HG03442 (cell line): ENCODE measurements at regions not wholly inside any gene's neighbourhood (a gene's known extent, or its start where the extent isn't known, plus 50 kb on each side); places are given as distances from the start of the nearest gene placed in this dataset.

Experiments used
- ATAC-seq: cut with Tn5 transposase; IDR thresholded peaks from one replicate; pipeline ENCODE4 v1.9.1; 2021; ENCODE audit warnings: mild to moderate bottlenecking, moderate library complexity; ENCODE audit not compliant: unreplicated experiment

DNA sequence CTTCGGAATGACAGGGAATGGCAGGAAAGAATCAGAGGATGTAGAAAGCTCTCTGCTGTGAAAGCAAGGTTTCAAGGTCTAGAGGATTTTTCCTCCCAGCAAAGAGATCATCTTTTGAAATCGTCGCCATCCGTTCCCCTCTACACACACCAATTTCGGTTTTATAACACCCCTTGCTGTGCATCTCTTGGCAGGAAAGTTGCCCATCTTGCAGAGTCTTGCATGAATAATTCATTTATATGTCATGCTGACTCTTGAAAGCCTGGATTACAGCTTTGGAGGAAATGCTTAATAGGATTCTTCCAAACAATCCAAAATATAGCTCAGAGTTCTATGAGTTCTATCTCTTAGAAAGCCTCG, 262.7 kb downstream of the CHL1 start:
- ATAC-seq = no peak

DNA sequence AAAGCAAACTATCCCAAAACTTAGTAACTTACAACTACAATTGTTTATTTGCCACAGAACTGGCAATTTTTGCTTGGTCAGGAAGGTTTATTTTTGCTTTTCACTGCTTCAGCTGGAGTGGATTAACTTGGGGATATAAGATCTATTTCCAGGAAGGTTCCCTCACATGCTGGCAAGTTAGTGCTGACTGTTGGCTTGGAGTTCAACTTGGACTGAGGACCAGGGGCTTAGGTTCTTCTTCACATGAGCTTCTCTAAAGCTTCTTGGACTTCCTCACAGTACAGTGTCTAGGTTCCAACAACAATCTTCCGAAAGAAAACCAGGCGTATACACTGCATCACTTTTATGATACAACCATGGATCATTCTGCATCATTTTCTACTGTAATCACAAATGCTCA, 264.4 kb downstream of the CHL1 start:
- no peak for ATAC-seq

DNA sequence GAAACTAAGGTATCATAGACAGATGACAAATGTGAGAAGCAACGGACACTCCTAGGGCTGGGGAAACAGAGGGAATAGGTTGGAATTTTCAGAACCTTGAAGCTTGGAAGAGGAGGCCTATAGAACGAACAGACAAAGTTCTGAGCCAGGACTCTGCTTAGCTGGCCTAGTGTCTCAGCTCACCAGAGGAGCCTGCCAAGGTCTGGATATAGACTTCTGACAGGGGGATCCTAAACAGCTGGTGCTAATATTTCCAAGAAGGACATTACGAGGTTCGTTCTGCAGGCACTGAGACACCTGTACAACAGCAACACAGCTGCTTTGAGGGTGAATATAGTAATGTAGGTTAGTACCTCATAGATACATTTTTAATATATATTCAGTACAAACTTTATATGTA, 266.3 kb downstream of the CHL1 start:
- ATAC-seq = no peak

- ATAC-seq = peak; percentile 98
These were observed 267.0 kb downstream of the CHL1 start for GRCh38 chr3:463252-464192.

DNA sequence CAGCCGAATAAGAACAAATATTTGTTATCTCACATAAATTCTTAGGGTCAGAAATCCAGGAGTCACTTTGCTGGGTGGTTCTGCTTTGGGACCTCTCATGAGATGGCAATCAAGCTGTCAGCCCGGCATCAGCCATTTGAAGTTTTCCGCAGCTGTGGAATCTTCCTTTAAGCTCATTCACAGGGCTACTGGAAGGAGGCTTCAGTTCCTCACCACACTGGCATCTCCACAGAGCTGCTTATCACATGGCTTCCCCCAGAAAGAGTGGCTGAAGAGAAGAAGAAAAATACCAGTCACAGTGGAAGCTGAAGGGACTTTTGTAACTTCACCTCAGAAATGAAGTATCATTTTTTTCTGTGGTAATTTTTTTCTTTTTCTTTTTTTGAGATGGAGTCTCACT, 267.7 kb downstream of the CHL1 start:
- ATAC-seq = no peak

GRCh38 chr3:468172-468571, 271.6 kb downstream of the CHL1 start:
- no peak for ATAC-seq

DNA sequence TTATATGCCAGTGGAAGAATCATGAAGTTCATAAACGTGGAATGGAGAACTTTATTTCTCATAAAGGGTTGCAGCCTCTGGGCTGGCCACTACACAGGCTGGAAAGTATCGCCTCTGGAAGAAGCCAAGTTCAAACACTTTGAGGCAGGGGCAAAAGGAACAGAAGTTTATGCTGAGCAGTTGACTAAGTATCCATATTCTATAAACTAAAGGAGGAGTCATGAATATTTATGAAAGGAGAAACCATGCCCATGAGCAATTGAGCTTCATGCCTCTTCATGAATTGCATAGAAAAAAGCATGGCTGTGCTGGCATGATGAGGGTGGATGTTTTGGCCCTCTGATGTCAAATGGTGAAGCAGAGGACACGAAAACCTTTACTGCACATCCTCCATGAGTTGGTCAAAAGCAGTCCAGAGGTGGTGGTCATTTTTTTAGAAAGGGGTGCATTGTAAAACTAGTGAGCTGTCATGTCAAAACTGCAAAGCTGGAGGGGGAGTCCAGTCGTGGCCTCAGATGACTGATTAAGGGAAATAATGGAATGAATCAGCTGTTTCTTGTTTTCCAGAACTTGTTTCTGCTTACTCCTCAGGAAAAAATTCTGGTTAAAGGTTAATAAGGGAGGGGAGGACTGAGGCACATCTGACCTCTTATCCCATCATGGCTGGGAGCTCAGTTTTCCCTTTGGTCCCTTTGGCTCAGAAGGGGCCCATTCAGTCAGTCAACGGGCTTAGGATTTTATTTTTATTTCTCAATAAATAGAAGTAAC, 276.7 kb downstream of the CHL1 start:
- no peak for ATAC-seq

GRCh38 chr3:474828-475227, 278.3 kb downstream of the CHL1 start:
- ATAC-seq = no peak

- peak; percentile 67 for ATAC-seq
These were observed 283.5 kb downstream of the CHL1 start for GRCh38 chr3:480070-480469.

DNA sequence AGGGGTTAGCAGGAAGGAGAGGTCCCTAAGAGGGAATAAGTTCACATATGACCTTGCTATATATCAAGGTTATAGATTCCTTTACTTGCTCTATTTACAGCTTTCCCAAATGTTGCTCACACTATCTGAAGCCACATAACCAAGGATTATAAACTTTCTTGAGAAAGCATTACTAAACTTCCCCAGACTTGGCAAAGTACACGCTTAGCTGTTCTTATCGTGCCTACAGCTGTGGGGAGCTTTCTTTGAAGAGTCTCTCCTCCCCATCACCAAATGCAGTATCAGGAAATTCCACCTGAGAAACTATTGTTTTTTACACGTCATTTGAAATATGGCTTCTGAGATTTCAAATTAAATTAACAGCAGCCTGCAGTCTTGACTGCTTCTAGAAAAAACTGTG, 284.5 kb downstream of the CHL1 start:
- ATAC-seq = no peak

GRCh38 chr3:481680-482079, 285.1 kb downstream of the CHL1 start:
- ATAC-seq = peak; percentile 64

- no peak for ATAC-seq
These were observed 285.9 kb downstream of the CHL1 start for GRCh38 chr3:482479-482878.

GRCh38 chr3:484341-484740, 287.8 kb downstream of the CHL1 start:
- no peak for ATAC-seq

DNA sequence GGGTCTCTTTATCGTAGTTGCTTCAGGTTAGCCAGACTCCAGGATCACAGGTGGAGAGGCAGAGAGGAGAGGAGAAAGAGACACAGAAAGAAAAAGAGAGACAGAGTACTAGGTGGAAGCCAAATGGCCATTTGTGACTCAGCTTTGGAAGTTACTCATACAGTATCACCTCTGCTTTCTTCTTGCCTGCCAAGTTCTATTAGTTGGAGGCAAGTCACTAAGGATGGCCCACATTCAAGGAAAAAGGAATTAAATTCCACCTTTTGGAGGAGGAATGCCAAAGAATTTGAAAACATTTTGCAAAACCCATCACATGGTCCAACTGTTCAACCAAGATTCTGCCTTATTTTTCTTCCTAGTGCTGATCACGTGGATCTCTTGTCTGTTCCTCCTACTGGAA, 291.1 kb downstream of the CHL1 start:
- no peak for ATAC-seq

GRCh38 chr3:492586-493316, 296.2 kb downstream of the CHL1 start:
- no peak for ATAC-seq

GRCh38 chr3:494190-494589, 297.6 kb downstream of the CHL1 start:
- ATAC-seq = no peak

- ATAC-seq = no peak
These were observed 301.9 kb downstream of the CHL1 start for GRCh38 chr3:498487-498886.

GRCh38 chr3:499001-499761, 302.6 kb downstream of the CHL1 start:
- ATAC-seq = no peak

DNA sequence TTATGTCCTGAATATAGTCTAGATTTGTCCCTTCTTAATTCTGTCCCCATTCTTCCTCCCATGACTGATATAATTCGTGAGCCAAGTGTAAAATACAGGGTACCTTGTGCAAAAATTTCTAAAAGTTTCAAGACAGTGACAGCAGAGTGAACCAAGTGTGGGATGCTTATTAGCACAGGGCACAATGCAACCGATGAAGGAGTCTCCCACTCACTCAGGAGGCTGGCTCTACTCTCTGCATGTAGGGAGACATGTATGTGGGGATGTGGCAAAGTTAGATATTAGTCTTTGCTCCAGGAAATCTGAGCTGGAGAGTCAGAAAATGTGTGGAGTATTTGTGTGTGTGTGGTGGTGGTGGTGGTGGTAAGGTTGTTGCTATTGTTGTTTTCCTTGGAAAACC, 305.9 kb downstream of the CHL1 start:
- ATAC-seq = no peak

- ATAC-seq = no peak
These were observed 316.7 kb downstream of the CHL1 start for GRCh38 chr3:513301-513700.

GRCh38 chr3:514192-514591, 317.6 kb downstream of the CHL1 start:
- ATAC-seq = no peak
